Neural cell (in vitro differentiated cells): ENCODE measurements at regions not wholly inside any gene's neighbourhood (a gene's known extent, or its start where the extent isn't known, plus 50 kb on each side); places are given as distances from the start of the nearest gene placed in this dataset.

Experiments
- H2AFZ ChIP-seq: fragments of 200-600, 300-800 bp; sonication (generic), shearing (Covaris generic); 2 replicates; pipeline ENCODE4 v1.6.0; 2014; ENCODE audit warnings: low read depth, mild to moderate bottlenecking, antibody characterized with exemption, low read length, moderate library complexity
- H3F3A ChIP-seq: fragments of 200-600 bp; shearing (Covaris generic); 2 replicates; pipeline ENCODE4 v1.6.1; 2016; ENCODE audit warnings: mild to moderate bottlenecking, moderate library complexity, mixed read lengths, antibody characterized with exemption, low read length; ENCODE audit not compliant: insufficient read depth, poor library complexity, severe bottlenecking
- H3K27ac ChIP-seq: fragments of 200-600, 300-800 bp; sonication (generic), shearing (Covaris generic); 2 replicates; pipeline ENCODE4 v1.5.1; 2014; ENCODE audit warnings: mild to moderate bottlenecking, low read length, moderate library complexity
- H3K27me3 ChIP-seq: fragments of 300-800, 200-600 bp; sonication (generic), shearing (Covaris generic); 2 replicates; pipeline ENCODE4 v1.6.0; 2014; ENCODE audit warnings: mild to moderate bottlenecking, low read depth, low read length, moderate library complexity; ENCODE audit not compliant: insufficient read depth
- H3K36me3 ChIP-seq: fragments of 300-800, 200-600 bp; sonication (generic), shearing (Covaris generic); 2 replicates; pipeline ENCODE4 v1.5.1; 2014; ENCODE audit warnings: mild to moderate bottlenecking, antibody characterized with exemption, low read length, moderate library complexity; ENCODE audit not compliant: insufficient read depth
- H3K4me2 ChIP-seq: fragments of 300-800, 200-600 bp; sonication (generic), shearing (Covaris generic); 2 replicates; pipeline ENCODE4 v1.6.0; 2014; ENCODE audit warnings: mild to moderate bottlenecking, low read length
- H3K4me3 ChIP-seq: fragments of 300-800, 200-600 bp; sonication (generic), shearing (Covaris generic); 2 replicates; pipeline ENCODE4 v1.5.1; 2014; ENCODE audit warnings: mild to moderate bottlenecking, low read length, moderate library complexity
- H3K79me2 ChIP-seq: fragments of 200-600 bp; shearing (Covaris generic); replicated peaks from 2 replicates; pipeline ENCODE4 v1.6.0; 2014; ENCODE audit warnings: mild to moderate bottlenecking, low read length, moderate library complexity; ENCODE audit not compliant: insufficient read depth
- H3K9ac ChIP-seq: fragments of 300-800, 200-600 bp; sonication (generic), shearing (Covaris generic); 2 replicates; pipeline ENCODE4 v1.6.1; 2016; ENCODE audit warnings: mild to moderate bottlenecking, low read length, mixed read lengths
- H3K9me2 ChIP-seq: fragments of 200-600 bp; shearing (Covaris generic); 2 replicates; pipeline ENCODE4 v1.6.1; 2016; ENCODE audit warnings: mild to moderate bottlenecking, low read length, mixed read lengths; ENCODE audit not compliant: insufficient read depth
- H3K9me3 ChIP-seq: fragments of 200-600, 300-800 bp; sonication (generic), shearing (Covaris generic); 2 replicates; pipeline ENCODE4 v1.6.1; 2016; ENCODE audit warnings: mild to moderate bottlenecking, mixed run types, low read length, moderate library complexity, mixed read lengths
- H4K20me1 ChIP-seq: fragments of 200-600 bp; shearing (Covaris generic); 2 replicates; pipeline ENCODE4 v1.6.1; 2016; ENCODE audit warnings: mild to moderate bottlenecking, mixed run types; ENCODE audit not compliant: insufficient read depth
- EP300 ChIP-seq: fragments of 450-650 bp; conservative IDR thresholded peaks from 2 replicates; pipeline ENCODE4 v1.6.1; 2014; ENCODE audit warnings: antibody characterized with exemption, mild to moderate bottlenecking, moderate library complexity; ENCODE audit not compliant: poor library complexity, severe bottlenecking
- EZH2 ChIP-seq: fragments of 200-600, 300-800 bp; shearing (Covaris generic), sonication (generic); IDR thresholded peaks from 2 replicates; pipeline ENCODE4 v1.6.1; 2014; ENCODE audit warnings: antibody characterized with exemption, low read length, borderline replicate concordance, mild to moderate bottlenecking; ENCODE audit not compliant: insufficient read depth, poor library complexity, severe bottlenecking
- MXI1 ChIP-seq: fragments of 450-650 bp; conservative IDR thresholded peaks from 2 replicates; pipeline ENCODE4 v1.6.1; 2014; ENCODE audit warnings: antibody characterized with exemption, mild to moderate bottlenecking; ENCODE audit not compliant: poor library complexity, severe bottlenecking
- POLR2AphosphoS5 ChIP-seq: IDR thresholded peaks from 2 replicates; pipeline ENCODE4 v1.6.1; 2012
- RAD21 ChIP-seq: fragments of 450-650 bp; conservative IDR thresholded peaks from 2 replicates; pipeline ENCODE4 v1.6.1; 2014; ENCODE audit warnings: antibody characterized with exemption, mild to moderate bottlenecking, moderate library complexity
- REST ChIP-seq: IDR thresholded peaks from 2 replicates; pipeline ENCODE4 v1.6.1; 2012; ENCODE audit warnings: borderline replicate concordance
- TAF1 ChIP-seq: IDR thresholded peaks from 2 replicates; pipeline ENCODE4 v1.6.1; 2012; ENCODE audit warnings: low read depth

- H3K79me2 ChIP-seq = no peaks in the 10 kb centered on the region
- no peaks in the 10 kb centered on the region for H3K36me3 ChIP-seq
- H2AFZ ChIP-seq = no peak overlapping the region
- H3K9ac ChIP-seq = no peak overlapping the region
- no peak for TF ChIP-seq REST
- no peak for TF ChIP-seq EZH2
- TF ChIP-seq RAD21 = no peak
- TF ChIP-seq EP300 = no peak
- no peak for TF ChIP-seq MXI1
- no peak for TF ChIP-seq POLR2AphosphoS5
- TF ChIP-seq TAF1 = no peak
- H3F3A ChIP-seq = no peaks in the 10 kb centered on the region
- no peak overlapping the region for H3K27ac ChIP-seq
- H3K27me3 ChIP-seq = no peaks in the 10 kb centered on the region
- H3K4me2 ChIP-seq = no peak overlapping the region
- no peaks in the 10 kb centered on the region for H4K20me1 ChIP-seq
- no peak overlapping the region for H3K4me3 ChIP-seq
- H3K9me3 ChIP-seq = no peaks in the 10 kb centered on the region
- H3K9me2 ChIP-seq = no peaks in the 10 kb centered on the region
Measured at GRCh38 chr5:67679184-67679841, 482.7 kb upstream of the CD180 start.

DNA sequence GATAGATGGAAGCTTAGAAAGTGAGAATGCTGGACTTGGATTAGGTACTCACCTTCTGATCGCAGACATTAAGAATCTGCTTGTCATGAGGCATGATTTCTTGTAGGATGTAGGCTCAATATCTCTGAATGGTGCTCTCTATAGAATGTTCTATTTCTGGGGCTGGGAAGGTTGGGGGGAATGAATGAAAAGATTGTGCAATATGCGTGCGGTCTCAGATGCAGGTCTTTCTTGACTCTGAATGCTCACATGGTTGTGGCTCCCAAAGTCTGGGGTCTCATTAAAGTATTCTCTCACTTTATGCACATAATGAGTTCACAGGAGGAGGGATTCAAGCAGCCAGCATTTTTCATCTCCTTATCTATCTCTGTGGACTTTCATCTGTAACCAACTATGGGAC, 482.0 kb upstream of the CD180 start:
- Histone ChIP-seq H4K20me1 (no peaks in the 10 kb centered on the region), H3K79me2 (no peaks in the 10 kb centered on the region), H3K4me2 (no peak overlapping the region), H3K9ac (no peak overlapping the region), H3K9me3 (no peaks in the 10 kb centered on the region), H3F3A (no peaks in the 10 kb centered on the region), H3K4me3 (no peak overlapping the region), H2AFZ (no peak overlapping the region), H3K36me3 (no peaks in the 10 kb centered on the region), H3K9me2 (no peaks in the 10 kb centered on the region), H3K27me3 (no peaks in the 10 kb centered on the region), H3K27ac (no peak overlapping the region)
- TF ChIP-seq REST (no peak), EP300 (no peak)
